ENCODE measurements at regions not wholly inside any gene's neighbourhood (a gene's known extent, or its start where the extent isn't known, plus 50 kb on each side); places are given as distances from the start of the nearest gene placed in this dataset.

GRCh38 chr1:83769594-83770318, 229.2 kb downstream of the TTLL7 start:
- no peak for DNase-seq

DNA sequence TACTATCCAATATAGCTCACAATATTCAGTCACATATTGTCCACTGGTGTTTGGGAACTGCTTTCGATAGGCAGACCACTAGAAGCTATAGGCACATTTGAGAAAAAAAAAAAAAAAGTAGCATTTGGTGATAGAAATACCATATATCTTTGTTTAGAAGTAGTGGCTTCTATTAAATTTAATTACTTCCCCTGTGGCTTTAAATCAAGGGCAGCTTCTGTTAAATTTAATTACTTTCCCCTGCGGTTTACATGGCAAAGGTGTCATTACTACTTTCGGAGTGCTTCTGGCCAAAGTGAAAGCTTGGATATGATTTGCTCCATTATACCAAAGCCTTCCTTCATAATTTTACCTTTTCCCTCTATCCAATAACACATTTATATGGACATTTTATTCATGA, 229.9 kb downstream of the TTLL7 start:
- DNase-seq, result no peak

GRCh38 chr1:83766241-83766691, 232.7 kb downstream of the TTLL7 start:
- no peak for DNase-seq

DNA sequence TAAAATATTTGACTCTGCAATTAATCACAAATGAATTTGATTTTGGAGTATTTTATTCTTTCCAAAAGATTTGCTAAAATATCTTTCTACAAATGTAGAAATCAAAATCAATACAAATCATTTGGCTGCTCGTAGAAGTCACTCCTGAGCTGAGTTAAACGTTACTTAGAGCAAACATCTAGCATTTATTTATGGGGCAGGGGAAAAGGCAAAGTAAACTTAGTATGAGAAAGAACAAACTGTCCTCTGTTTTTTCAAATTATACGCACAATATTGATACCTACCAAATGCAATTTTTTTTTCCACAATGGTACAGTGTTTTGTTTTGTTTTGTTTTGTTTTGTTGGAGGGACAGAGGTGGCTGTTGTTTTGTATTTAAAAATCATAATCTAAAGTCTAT, 233.8 kb downstream of the TTLL7 start:
- no peak for DNase-seq

GRCh38 chr1:83764209-83764608, 234.7 kb downstream of the TTLL7 start:
- DNase-seq, result no peak

DNA sequence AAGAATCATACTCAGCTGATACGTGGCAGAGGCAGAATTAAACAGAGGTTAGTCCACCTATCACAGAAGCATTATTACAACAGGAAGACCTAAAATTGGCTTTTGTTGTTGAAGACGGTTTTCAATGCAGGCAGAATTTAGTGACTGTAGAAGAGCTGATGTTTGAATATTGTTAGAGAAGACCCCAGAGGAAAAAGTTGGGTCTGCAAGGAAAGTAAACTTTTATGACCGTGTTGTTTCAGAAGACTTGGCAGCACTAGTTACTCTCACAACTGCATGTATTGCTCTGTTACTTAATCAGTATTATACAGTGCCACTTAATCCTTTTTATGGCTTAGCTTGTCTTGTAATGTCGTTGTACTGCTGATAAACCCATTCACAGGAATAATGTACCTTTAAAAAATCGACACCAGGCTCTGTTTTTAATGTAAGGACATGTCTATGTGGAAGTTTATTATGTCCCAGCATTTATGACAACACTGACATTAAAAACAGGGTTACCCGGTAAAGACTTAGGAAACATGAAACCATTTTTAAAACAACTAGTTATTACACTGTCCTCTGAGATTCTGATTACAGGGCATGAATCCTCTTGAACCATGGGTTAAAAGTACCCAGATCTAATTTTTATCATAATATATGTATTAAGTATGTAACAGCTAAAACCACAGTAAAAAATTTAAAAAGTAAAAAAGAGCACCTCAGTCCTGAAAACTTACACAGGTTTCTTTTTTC, 235.4 kb downstream of the TTLL7 start:
- DNase-seq, result no peak

- DNase-seq, result no peak
These were observed 236.5 kb downstream of the TTLL7 start for GRCh38 chr1:83762416-83762815.

DNA sequence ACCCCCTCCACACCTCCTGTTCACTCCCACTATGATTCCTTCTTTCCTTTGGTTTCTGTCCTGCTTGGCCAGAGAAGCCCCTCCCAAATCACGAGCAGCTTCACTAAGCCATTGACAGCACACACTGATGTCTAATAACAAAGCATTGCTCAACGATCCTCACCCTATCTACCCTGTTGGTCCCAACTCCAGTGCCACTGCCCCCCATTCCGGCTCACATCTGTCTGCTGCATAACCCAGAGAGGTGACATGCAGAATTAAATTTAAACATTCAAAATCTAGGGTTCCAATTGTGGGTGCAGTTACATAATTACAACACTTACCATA, 236.9 kb downstream of the TTLL7 start:
- DNase-seq, result no peak

DNA sequence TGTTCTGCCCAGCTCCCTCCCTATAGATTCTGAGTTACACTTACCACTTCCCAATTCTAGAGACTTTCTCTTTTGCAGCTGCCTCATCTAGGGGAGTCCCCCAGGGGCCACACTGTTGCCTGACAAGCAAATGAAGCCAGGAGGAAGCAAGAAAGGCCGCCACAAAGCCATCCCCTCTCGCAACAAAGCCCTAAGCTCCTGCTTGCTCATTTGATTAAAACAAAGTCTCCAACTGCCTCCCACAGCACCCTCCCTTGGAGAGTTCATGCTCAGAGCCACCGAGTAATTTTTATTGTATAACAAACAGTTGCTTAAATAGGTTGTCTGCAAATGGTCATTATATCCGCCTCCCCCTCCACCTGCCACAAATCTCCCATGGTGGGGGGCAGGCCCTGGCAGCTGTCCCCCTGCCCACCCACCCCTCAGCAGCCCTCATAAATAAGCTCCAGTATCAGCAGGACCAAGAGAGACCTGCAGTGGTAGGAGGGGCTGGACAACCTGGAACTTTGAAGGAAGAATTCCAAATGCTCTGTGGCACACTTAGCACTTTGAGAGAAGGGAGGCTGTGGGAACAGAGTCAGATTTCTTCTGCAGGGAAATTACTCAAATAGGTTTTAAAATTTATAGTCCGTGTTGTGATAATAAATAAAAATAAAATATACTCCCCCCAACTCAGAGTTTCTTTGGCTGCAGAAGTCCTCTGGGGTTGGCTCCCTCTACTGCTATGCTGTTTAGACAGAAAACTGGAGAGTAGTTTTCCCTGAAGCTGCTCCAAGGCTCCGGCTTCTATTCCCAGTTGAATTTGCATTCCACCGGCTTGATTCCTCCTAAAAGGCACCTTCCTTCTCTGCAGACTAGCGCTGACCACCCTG, 237.5 kb downstream of the TTLL7 start:
- no peak for DNase-seq

DNA sequence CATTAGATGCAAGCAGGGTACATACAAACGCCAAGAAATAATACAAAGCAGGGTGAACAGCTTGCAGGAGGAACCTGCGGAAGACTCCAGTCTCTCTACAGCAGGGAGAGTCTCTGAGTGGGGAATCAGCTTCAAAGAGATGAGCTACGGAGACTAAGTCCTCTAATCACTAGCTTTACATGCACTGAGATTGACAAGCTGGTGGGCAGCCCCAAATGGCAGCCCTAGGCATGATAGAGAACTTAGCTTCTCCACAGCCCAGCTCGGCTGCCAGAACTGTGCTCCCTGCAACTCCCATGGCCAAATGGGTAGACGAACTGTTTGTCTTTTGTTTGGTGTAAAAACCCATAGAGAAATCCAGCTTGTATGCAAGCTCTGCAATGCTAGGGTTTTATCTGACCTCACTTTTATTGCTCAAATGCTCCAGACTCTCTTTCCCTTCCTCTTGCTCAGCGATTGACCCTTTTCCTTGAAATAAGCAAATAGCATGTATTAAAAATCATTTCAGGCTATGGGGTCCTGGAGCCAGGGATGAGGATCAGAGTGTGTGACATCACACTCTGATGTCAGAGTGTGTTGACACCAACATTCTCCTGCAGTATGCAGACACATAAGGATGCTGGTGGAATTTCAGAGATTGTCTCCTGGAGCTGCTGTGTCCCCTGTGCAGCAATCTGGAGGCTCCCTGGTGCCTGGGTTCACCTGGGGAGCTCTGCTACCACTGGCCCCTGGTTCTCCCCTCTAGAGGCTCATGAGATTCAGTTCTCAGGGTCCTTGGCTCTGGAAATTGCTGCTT, 238.5 kb downstream of the TTLL7 start:
- DNase-seq, result no peak

- DNase-seq, result no peak
These were observed 241.8 kb downstream of the TTLL7 start for GRCh38 chr1:83756984-83757717.

DNA sequence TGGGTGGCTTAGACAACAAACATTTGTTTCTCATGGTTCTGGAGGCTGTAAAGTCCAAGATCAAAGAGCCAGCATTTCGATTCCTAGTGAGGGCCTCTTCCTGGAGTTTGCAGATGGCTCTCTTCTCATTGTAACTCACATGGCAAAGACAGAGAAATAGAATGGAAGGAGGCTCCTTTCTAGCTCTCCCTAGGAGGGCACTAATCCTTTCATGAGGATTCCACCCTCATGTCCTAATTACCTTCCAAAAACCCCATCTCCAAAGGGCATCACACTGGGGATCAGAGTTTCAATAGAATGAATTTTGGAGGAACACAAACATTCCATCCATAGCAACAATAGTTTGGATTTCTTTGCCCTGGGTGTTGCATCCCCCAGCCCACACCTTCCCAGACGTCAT, 247.3 kb downstream of the TTLL7 start:
- DNase-seq, result no peak

- DNase-seq, result no peak
These were observed 248.7 kb downstream of the TTLL7 start for GRCh38 chr1:83750201-83750600.

DNA sequence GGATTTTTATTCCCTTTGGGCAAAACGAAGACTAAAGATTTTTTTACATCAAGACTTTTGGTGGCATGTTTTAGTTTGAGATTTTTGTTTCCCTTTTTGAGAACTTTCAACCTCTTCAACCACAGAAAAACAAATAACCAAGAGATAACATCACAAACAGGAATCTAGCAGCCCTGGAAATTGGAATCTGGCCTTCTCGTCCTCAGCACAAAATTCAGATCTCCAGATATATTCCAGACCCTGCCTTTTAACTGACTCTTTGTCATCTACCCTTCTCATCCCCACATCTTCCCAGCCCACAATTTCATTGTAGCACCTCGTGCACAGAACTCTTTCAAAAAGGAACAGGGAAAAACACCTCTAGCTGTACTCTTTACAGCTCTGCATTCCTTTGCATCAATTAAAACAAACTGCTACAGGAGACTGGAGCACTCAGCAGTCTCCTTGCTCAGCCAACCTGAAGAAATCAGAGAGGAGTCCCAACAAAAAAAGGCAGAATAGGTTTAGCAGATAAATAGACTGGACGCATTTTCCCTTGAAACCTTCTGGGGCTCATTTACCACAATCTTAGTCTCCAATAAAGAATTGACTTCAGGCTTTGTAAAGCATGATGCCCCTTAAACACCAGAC, 251.0 kb downstream of the TTLL7 start:
- DNase-seq, result no peak

DNA sequence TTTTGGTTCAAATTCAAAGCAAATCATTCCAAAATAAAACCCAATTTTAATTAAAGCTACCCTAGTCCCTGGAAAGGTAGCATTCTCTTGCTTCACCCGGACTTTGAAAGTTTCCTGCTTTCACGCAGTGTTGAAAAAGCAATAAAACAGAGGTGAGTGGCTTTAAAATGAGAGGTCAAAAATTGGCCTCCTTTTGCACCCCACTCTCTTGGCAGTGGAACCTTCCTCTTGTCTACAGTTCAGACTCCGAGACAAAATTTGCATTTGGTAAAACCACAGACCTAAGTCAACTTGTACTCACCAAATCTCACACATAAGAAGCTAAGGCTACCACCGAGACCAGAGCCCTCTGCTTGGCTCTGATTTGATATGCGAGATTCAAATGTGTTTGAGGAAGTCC, 252.7 kb downstream of the TTLL7 start:
- DNase-seq, result no peak

DNA sequence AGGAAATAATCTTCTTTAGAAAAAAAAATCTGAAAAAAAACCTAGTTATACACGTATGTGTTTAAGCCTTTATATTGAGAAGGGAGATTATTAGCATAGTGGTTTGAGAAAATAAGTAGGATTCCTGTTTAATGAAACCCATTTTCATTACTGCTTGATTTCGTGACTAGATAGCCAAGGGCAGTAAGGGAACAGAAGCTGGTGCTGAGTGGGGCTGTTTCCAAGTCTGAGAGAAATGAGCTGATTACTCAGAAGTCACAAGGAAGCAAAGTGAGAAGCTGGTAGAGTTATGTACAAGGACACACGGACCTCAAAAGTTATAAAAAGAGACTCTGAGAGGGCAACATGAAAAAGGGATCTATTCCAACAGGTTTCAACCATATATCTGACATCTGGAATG, 256.5 kb downstream of the TTLL7 start:
- DNase-seq, result no peak

DNA sequence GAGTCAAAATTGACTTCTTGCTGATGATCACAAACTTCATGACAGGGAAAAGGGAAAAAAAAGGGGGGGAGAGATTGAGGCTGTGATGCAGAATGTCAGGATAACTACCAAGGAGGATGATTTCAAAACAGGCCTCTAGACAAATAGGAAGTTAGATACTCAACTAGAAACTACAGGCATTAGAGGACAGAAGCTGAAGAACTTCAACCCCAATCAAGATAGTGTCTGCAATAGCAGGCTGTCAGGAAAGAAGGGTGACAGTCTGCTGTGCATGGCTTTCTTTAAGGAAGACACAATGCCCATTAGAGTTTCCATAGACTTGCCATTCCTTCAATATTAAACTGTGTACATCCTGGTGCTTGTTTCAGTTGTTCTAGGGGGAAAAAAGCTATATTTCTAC, 257.2 kb downstream of the TTLL7 start:
- no peak for DNase-seq

DNA sequence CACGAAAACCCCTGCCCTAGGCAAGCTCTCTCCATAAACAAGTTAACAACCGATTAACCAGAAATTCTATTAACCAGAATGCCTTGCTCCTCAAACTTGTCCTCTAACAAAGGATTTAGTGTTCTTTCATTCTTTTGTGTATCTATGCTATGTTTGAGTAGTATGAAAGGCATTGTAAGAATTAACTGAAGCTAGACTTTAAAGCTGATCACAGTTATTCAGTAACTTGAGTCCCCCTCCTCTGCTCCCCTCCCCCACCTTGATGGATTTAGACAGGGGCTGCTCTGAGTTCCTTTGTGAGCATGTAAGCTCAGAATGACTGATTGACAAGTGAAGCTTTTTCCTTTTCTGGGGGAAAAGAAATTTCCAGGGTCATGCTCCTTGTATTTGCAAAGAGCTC, 257.6 kb downstream of the TTLL7 start:
- no peak for DNase-seq

GRCh38 chr1:83735526-83735925, 263.4 kb downstream of the TTLL7 start:
- no peak for DNase-seq

DNA sequence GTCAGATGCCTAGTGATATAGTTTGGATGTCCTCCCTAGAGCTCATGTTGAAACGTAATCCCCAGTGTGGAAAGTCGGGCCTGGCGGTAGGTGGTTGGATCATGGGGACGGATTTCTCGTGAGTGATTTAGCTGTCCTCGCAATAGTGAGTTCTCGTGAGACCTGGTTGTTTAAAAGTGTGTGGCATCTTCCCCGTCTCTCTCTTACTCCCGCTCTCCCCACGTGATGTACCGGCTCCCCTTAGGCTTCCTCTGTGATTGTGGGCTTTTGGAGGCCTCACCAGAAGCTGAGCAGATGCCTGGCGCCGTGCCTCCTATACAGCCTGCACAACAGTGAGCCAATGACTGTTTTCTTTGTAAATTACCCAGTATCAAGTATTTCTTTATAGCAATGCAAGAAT, 264.5 kb downstream of the TTLL7 start:
- DNase-seq, result no peak

DNA sequence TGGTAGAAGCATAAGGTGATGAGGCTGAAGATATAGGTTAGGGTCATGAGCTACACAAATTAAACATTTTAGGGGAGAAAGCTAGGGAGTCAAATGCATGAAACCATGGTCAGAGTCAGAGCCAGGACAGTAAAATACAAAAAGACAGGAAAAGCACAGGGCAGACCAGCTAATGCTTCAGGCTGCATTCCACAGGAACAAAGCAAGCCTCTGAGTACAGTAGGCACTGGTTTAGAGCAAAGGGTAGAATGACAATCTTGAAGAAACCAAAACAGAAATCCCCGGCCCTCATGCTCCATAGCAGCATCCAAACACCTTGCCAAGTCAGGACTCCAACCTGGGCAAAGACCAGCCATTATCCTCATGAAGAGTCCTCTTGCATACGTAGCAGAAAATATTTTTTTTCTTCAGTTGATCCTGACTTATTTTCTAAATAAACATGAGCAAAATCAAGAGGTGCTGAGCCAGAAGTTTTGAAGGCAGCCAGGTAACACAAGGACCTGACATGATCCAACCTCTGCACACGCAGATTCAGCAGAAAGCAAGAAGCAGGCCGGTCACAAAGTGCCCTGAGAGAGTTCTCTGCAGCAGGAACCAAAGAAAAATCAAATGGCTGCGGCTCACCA, 273.1 kb downstream of the TTLL7 start:
- DNase-seq, result no peak

Measured in activated gamma-delta T cell treated with Interleukin-2 at 50 U/mL for 16 hours (primary cell).